HCT116 (cell line): ENCODE measurements at regions not wholly inside any gene's neighbourhood (a gene's known extent, or its start where the extent isn't known, plus 50 kb on each side); places are given as distances from the start of the nearest gene placed in this dataset.

Source experiments
- CEBPB ChIP-seq: IDR thresholded peaks from 2 replicates; pipeline ENCODE4 v1.6.1; 2012; ENCODE audit warnings: low read depth
- CTCF ChIP-seq, 3 experiments: fragments of 200-600 bp in 1 of 3; sonication (generic) in 1 of 3; IDR thresholded peaks in 2 of 3; conservative IDR thresholded peaks in 1 of 3; 2 replicates each; pipeline ENCODE4 v1.5.1; 2012 to 2017; ENCODE audit warnings: low read depth in 2 of 3, low read length in 2 of 3, antibody characterized with exemption in 1 of 3, borderline replicate concordance in 1 of 3, control low read depth in 1 of 3, mild to moderate bottlenecking in 1 of 3, mixed read lengths in 1 of 3, mixed run types in 1 of 3, moderate library complexity in 1 of 3; ENCODE audit not compliant: insufficient read depth in 1 of 3
- EZH2 ChIP-seq: fragments of 200-600 bp; sonication (generic); IDR thresholded peaks from 2 replicates; pipeline ENCODE4 v1.6.1; 2017; ENCODE audit warnings: antibody characterized with exemption, mixed run types
- JUND ChIP-seq: IDR thresholded peaks from 2 replicates; pipeline ENCODE4 v1.6.1; 2012
- MAX ChIP-seq: IDR thresholded peaks from 2 replicates; pipeline ENCODE4 v1.6.1; 2012
- POLR2A ChIP-seq: IDR thresholded peaks from 2 replicates; pipeline ENCODE4 v1.7.0; 2011; ENCODE audit warnings: borderline replicate concordance; ENCODE audit not compliant: insufficient read depth, insufficient read length; ENCODE audit errors: extremely low read depth
- POLR2AphosphoS5 ChIP-seq: IDR thresholded peaks from 2 replicates; pipeline ENCODE4 v1.6.1; 2011; ENCODE audit warnings: mild to moderate bottlenecking, low read depth, low read length, moderate library complexity
- RAD21 ChIP-seq: IDR thresholded peaks from 2 replicates; pipeline ENCODE4 v1.6.1; 2012; ENCODE audit warnings: low read depth, mild to moderate bottlenecking
- REST ChIP-seq: IDR thresholded peaks from 2 replicates; pipeline ENCODE4 v1.6.1; 2012; ENCODE audit warnings: low read depth
- SRF ChIP-seq: IDR thresholded peaks from 2 replicates; pipeline ENCODE4 v1.6.1; 2012; ENCODE audit warnings: low read depth
- TCF7L2 ChIP-seq: IDR thresholded peaks from 2 replicates; pipeline ENCODE4 v1.7.0; 2011; ENCODE audit warnings: borderline replicate concordance, inconsistent platforms; ENCODE audit not compliant: insufficient read depth, insufficient read length; ENCODE audit errors: extremely low read depth

GRCh38 chr2:186977433-186978045 is 128.6 kb upstream of the ZSWIM2 start:
- TF ChIP-seq POLR2A, result no peak
- TF ChIP-seq POLR2AphosphoS5, result no peak
- TF ChIP-seq RAD21, result no peak
- no peak for TF ChIP-seq SRF
- TF ChIP-seq CTCF (IDR thresholded peaks at IDR 0.05 in 2 of 3, conservative IDR thresholded peaks at IDR 0.05 in 1 of 3; ENCODE audit: borderline replicate concordance in 1 of 3, insufficient read depth in 1 of 3, low read depth in 2 of 3, low read length in 2 of 3), result no peak
- no peak for TF ChIP-seq EZH2
- no peak for TF ChIP-seq TCF7L2
- no peak for TF ChIP-seq REST
- no peak for TF ChIP-seq MAX
- no peak for TF ChIP-seq JUND
- no peak for TF ChIP-seq CEBPB
